HEK293 (cell line): ENCODE measurements at regions not wholly inside any gene's neighbourhood (a gene's known extent, or its start where the extent isn't known, plus 50 kb on each side); places are given as distances from the start of the nearest gene placed in this dataset.

Experiments used
- CTCF ChIA-PET: fragments of 350-600 bp; formaldehyde crosslinking; extraction: SDS; loops from one replicate; lab custom pipeline; 2021; ENCODE audit warnings: antibody characterized with exemption; lab: Yijun Ruan, JAX
- POLR2A ChIA-PET: fragments of 300-600 bp; formaldehyde crosslinking; extraction: SDS; loops from one replicate; lab custom pipeline; 2020; ENCODE audit warnings: antibody characterized with exemption, inconsistent platforms; lab: Yijun Ruan, JAX
- H3K27ac ChIP-seq: fragments of 200-500 bp; sonication (Bioruptor generic); 2 replicates; pipeline ENCODE4 v1.5.1; 2014; ENCODE audit warnings: low read depth, low read length, control low read depth, inconsistent platforms; ENCODE audit errors: extremely low read depth
- H3K36me3 ChIP-seq, 2 experiments: fragments of 200-500 bp in 1 of 2; sonication (Bioruptor generic) in 1 of 2; 1 replicate in 1 of 2; 2 replicates in 1 of 2; pipeline ENCODE4 v1.5.1; 2014 to 2017; ENCODE audit warnings: inconsistent platforms in 2 of 2, low read length in 2 of 2; ENCODE audit not compliant: control insufficient read depth in 2 of 2, insufficient read depth in 1 of 2
- H3K4me1 ChIP-seq: fragments of 200-500 bp; sonication (Bioruptor generic); 2 replicates; pipeline ENCODE4 v1.5.1; 2014; ENCODE audit warnings: mild to moderate bottlenecking, low read length, inconsistent platforms; ENCODE audit not compliant: control insufficient read depth, insufficient read depth
- H3K4me3 ChIP-seq: 2 replicates; pipeline ENCODE4 v1.5.1; 2011; ENCODE audit warnings: low read depth, mild to moderate bottlenecking, control low read depth, low read length, moderate library complexity
- H3K9me3 ChIP-seq: fragments of 200-500 bp; sonication (Bioruptor generic); 2 replicates; pipeline ENCODE4 v1.5.1; 2014; ENCODE audit warnings: low read depth, low read length, inconsistent platforms; ENCODE audit not compliant: control insufficient read depth, insufficient read depth
- BCL11B ChIP-seq: fragments of 450-650 bp; formaldehyde crosslinking; IDR thresholded peaks from 2 replicates; pipeline ENCODE4 v1.5.1; 2016; ENCODE audit warnings: low read depth, missing biosample characterization, missing genetic modification characterization
- OSR2 ChIP-seq: fragments of 450-650 bp; formaldehyde crosslinking; IDR thresholded peaks from 2 replicates; pipeline ENCODE4 v1.5.1; 2016; ENCODE audit warnings: missing biosample characterization, missing genetic modification characterization
- REPIN1 ChIP-seq: fragments of 450-650 bp; formaldehyde crosslinking; IDR thresholded peaks from 2 replicates; pipeline ENCODE4 v1.5.1; 2017; ENCODE audit warnings: missing biosample characterization, missing genetic modification characterization, low read depth
- ZBTB20 ChIP-seq: fragments of 450-650 bp; formaldehyde crosslinking; IDR thresholded peaks from 2 replicates; pipeline ENCODE4 v1.5.1; 2016; ENCODE audit warnings: missing biosample characterization, missing genetic modification characterization
- ZBTB7A ChIP-seq: fragments of 450-650 bp; formaldehyde crosslinking; IDR thresholded peaks from 2 replicates; pipeline ENCODE4 v1.5.1; 2016; ENCODE audit warnings: low read depth, missing biosample characterization, missing genetic modification characterization
- ZNF184 ChIP-seq: fragments of 450-650 bp; IDR thresholded peaks from 2 replicates; pipeline ENCODE4 v1.5.1; 2018; ENCODE audit warnings: missing biosample characterization, mild to moderate bottlenecking, missing genetic modification characterization
- ZNF2 ChIP-seq: fragments of 450-650 bp; formaldehyde crosslinking; IDR thresholded peaks from 2 replicates; pipeline ENCODE4 v1.5.1; 2016; ENCODE audit warnings: missing biosample characterization, missing genetic modification characterization
- ZNF292 ChIP-seq: fragments of 450-650 bp; formaldehyde crosslinking; IDR thresholded peaks from 2 replicates; pipeline ENCODE4 v1.5.1; 2016; ENCODE audit warnings: low read depth, missing biosample characterization, missing genetic modification characterization, borderline replicate concordance
- ZNF341 ChIP-seq: fragments of 450-650 bp; formaldehyde crosslinking; IDR thresholded peaks from 2 replicates; pipeline ENCODE4; 2016; ENCODE audit warnings: low read depth, missing biosample characterization, missing genetic modification characterization
- ZNF391 ChIP-seq: fragments of 450-650 bp; formaldehyde crosslinking; IDR thresholded peaks from 2 replicates; pipeline ENCODE4 v1.5.1; 2016; ENCODE audit warnings: low read depth, missing biosample characterization, missing genetic modification characterization, borderline replicate concordance
- ZNF514 ChIP-seq: fragments of 450-650 bp; formaldehyde crosslinking; IDR thresholded peaks from 2 replicates; pipeline ENCODE4 v1.5.1; 2016; ENCODE audit warnings: missing biosample characterization, missing genetic modification characterization
- ZNF624 ChIP-seq: fragments of 450-650 bp; formaldehyde crosslinking; IDR thresholded peaks from 2 replicates; pipeline ENCODE4 v1.5.1; 2017; ENCODE audit warnings: missing biosample characterization, missing genetic modification characterization
- ZNF76 ChIP-seq: fragments of 450-650 bp; formaldehyde crosslinking; IDR thresholded peaks from 2 replicates; pipeline ENCODE4; 2016; ENCODE audit warnings: low read depth, missing biosample characterization, missing genetic modification characterization, borderline replicate concordance
- ZNF777 ChIP-seq: fragments of 450-650 bp; formaldehyde crosslinking; IDR thresholded peaks from 2 replicates; pipeline ENCODE4 v1.5.1; 2017; ENCODE audit warnings: missing biosample characterization, missing genetic modification characterization, borderline replicate concordance
- ZNF843 ChIP-seq: fragments of 450-650 bp; formaldehyde crosslinking; IDR thresholded peaks from 2 replicates; pipeline ENCODE4 v1.5.1; 2016; ENCODE audit warnings: missing biosample characterization, missing genetic modification characterization
- TF ChIP-seq, protein P1 (sequence below): fragments of 450-650 bp; formaldehyde crosslinking; IDR thresholded peaks from 2 replicates; pipeline ENCODE4 v1.5.1; 2016; ENCODE audit warnings: missing biosample characterization, missing genetic modification characterization
- TF ChIP-seq, protein P2 (sequence below): fragments of 450-650 bp; formaldehyde crosslinking; IDR thresholded peaks from 2 replicates; pipeline ENCODE4 v1.5.1; 2016; ENCODE audit warnings: missing biosample characterization, missing genetic modification characterization
- TF ChIP-seq, protein P3 (sequence below): fragments of 450-650 bp; IDR thresholded peaks from 2 replicates; pipeline ENCODE4 v1.5.1; 2018; ENCODE audit warnings: missing biosample characterization, mild to moderate bottlenecking, missing genetic modification characterization
- TF ChIP-seq, protein P4 (sequence below): fragments of 450-650 bp; formaldehyde crosslinking; IDR thresholded peaks from 2 replicates; pipeline ENCODE4 v1.5.1; 2017; ENCODE audit warnings: missing biosample characterization, missing genetic modification characterization
- TF ChIP-seq, protein P5 (sequence below): fragments of 450-650 bp; IDR thresholded peaks from 2 replicates; pipeline ENCODE4 v1.5.1; 2018; ENCODE audit warnings: missing biosample characterization, missing genetic modification characterization

DNA sequence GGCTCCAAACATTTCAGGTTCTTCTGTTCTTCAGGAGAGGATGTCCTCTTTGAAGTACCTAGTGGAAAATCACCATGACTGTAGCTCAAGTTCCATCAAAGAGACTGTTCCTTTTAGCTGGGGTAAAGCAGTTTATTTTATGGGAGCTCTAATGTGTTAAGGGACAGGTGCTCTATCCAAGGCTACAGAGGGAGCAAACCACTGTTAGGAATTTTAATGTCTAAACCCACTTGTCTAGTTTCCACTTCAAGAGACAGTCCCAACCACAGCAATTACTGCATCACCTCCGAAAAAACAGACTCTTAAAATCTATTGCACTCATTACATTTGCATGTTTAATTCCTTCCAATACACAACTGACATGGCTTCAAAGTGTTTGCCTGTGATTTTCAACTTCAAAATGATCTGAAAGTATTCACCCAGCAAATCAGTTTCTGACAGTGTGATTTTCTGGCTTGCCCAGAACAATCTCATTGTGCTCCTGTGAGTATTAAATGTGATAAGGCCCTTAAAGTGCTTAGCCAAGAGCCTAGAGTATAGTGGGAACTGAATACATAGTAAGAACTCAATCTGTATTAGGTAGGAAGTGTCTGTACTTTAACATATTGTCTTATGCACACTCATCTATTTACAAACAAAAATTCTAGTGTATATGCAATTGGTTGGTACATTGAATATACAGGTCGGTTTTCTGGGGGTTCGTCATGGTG is 266.5 kb upstream of the CCDC54 start:
- ChIA-PET CTCF (no interaction called here), POLR2A (no interaction called here)
- H3K4me1 ChIP-seq, result no peaks in the 10 kb centered on the region
- no peak for TF ChIP-seq OSR2 (tag by site-specific recombination)
- no peak for TF ChIP-seq ZNF292 (tag by site-specific recombination)
- no peak overlapping the region for H3K27ac ChIP-seq
- H3K4me3 ChIP-seq, result no peak overlapping the region
- no peaks in the 10 kb centered on the region for H3K36me3 ChIP-seq
- H3K9me3 ChIP-seq, result no peaks in the 10 kb centered on the region

DNA sequence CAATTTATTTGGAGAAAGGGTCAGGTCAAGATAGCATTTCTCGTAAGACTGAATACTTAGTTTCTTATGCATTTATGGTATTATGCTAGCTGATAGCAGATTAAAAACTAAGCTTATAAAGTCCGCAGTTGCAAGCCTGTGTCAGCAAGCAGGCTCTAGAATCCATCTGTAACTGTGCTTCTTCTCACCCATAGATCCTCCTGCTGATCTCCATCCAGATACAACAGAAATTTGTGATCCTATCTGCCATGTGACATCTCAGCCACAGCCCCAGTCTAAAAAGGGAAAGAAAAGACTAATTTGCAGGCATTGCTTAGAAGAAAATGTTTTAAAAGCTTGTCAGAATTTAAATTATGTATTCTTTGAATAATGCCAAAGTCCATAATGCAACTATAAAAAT is 265.4 kb upstream of the CCDC54 start:
- Histone ChIP-seq H3K9me3 (no peaks in the 10 kb centered on the region), H3K36me3 (no peaks in the 10 kb centered on the region), H3K4me3 (no peak overlapping the region), H3K4me1 (no peaks in the 10 kb centered on the region), H3K27ac (no peak overlapping the region)
- POLR2A ChIA-PET, result no interaction called here
- TF ChIP-seq ZNF843 (tag by site-specific recombination) (no peak), BCL11B (tag by site-specific recombination) (no peak), ZNF624 (no peak), ZNF184 (no peak), REPIN1 (tag by site-specific recombination) (no peak), ZNF514 (tag by site-specific recombination) (no peak), ZBTB20 (tag by site-specific recombination) (no peak), ZNF777 (tag by site-specific recombination) (no peak), ZBTB7A (no peak), ZNF391 (no peak), ZNF341 (tag by site-specific recombination) (no peak), ZNF2 (no peak), ZNF76 (tag by site-specific recombination) (no peak)
- TF ChIP-seq, protein P1, sequence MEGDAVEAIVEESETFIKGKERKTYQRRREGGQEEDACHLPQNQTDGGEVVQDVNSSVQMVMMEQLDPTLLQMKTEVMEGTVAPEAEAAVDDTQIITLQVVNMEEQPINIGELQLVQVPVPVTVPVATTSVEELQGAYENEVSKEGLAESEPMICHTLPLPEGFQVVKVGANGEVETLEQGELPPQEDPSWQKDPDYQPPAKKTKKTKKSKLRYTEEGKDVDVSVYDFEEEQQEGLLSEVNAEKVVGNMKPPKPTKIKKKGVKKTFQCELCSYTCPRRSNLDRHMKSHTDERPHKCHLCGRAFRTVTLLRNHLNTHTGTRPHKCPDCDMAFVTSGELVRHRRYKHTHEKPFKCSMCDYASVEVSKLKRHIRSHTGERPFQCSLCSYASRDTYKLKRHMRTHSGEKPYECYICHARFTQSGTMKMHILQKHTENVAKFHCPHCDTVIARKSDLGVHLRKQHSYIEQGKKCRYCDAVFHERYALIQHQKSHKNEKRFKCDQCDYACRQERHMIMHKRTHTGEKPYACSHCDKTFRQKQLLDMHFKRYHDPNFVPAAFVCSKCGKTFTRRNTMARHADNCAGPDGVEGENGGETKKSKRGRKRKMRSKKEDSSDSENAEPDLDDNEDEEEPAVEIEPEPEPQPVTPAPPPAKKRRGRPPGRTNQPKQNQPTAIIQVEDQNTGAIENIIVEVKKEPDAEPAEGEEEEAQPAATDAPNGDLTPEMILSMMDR (tag by site-specific recombination), result no peak
- TF ChIP-seq, protein P2, sequence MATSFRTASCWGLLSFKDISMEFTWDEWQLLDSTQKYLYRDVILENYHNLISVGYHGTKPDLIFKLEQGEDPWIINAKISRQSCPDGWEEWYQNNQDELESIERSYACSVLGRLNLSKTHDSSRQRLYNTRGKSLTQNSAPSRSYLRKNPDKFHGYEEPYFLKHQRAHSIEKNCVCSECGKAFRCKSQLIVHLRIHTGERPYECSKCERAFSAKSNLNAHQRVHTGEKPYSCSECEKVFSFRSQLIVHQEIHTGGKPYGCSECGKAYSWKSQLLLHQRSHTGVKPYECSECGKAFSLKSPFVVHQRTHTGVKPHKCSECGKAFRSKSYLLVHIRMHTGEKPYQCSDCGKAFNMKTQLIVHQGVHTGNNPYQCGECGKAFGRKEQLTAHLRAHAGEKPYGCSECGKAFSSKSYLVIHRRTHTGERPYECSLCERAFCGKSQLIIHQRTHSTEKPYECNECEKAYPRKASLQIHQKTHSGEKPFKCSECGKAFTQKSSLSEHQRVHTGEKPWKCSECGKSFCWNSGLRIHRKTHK (tag by site-specific recombination), result no peak
- TF ChIP-seq, protein P3, sequence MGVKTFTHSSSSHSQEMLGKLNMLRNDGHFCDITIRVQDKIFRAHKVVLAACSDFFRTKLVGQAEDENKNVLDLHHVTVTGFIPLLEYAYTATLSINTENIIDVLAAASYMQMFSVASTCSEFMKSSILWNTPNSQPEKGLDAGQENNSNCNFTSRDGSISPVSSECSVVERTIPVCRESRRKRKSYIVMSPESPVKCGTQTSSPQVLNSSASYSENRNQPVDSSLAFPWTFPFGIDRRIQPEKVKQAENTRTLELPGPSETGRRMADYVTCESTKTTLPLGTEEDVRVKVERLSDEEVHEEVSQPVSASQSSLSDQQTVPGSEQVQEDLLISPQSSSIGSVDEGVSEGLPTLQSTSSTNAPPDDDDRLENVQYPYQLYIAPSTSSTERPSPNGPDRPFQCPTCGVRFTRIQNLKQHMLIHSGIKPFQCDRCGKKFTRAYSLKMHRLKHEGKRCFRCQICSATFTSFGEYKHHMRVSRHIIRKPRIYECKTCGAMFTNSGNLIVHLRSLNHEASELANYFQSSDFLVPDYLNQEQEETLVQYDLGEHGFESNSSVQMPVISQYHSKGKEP, result no peak
- TF ChIP-seq, protein P4, sequence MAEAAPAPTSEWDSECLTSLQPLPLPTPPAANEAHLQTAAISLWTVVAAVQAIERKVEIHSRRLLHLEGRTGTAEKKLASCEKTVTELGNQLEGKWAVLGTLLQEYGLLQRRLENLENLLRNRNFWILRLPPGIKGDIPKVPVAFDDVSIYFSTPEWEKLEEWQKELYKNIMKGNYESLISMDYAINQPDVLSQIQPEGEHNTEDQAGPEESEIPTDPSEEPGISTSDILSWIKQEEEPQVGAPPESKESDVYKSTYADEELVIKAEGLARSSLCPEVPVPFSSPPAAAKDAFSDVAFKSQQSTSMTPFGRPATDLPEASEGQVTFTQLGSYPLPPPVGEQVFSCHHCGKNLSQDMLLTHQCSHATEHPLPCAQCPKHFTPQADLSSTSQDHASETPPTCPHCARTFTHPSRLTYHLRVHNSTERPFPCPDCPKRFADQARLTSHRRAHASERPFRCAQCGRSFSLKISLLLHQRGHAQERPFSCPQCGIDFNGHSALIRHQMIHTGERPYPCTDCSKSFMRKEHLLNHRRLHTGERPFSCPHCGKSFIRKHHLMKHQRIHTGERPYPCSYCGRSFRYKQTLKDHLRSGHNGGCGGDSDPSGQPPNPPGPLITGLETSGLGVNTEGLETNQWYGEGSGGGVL (tag by site-specific recombination), result no peak
- TF ChIP-seq, protein P5, sequence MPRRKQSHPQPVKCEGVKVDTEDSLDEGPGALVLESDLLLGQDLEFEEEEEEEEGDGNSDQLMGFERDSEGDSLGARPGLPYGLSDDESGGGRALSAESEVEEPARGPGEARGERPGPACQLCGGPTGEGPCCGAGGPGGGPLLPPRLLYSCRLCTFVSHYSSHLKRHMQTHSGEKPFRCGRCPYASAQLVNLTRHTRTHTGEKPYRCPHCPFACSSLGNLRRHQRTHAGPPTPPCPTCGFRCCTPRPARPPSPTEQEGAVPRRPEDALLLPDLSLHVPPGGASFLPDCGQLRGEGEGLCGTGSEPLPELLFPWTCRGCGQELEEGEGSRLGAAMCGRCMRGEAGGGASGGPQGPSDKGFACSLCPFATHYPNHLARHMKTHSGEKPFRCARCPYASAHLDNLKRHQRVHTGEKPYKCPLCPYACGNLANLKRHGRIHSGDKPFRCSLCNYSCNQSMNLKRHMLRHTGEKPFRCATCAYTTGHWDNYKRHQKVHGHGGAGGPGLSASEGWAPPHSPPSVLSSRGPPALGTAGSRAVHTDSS, result no peak
- CTCF ChIA-PET, result interaction anchor here (0.7 kb wide), 1 partner anchor 397 kb away, joined by 3 read pairs; no protein-coding TSS in a partner anchor
